NCI-H2107 treated with DMSO at 0.1 percent for 48 hours (cell line): ENCODE measurements at regions not wholly inside any gene's neighbourhood (a gene's known extent, or its start where the extent isn't known, plus 50 kb on each side); places are given as distances from the start of the nearest gene placed in this dataset.
A peak's percentile ranks its signal among the peaks of the same experiment; 100 is the strongest.
"Not testable (repeated sequence)": the region's sequence is repeated elsewhere in the genome, so short reads cannot be mapped to it uniquely, and the experiment has no call there.

ENCODE experiments used
- DNase-seq: peaks from one replicate; lab custom pipeline; 2025; ENCODE audit not compliant: unreplicated experiment; lab: John Stamatoyannopoulos, UW

- DNase-seq: peak; percentile 5
Measured at GRCh38 chr5:32916648-32917047, 205.5 kb downstream of the NPR3 start.

- no peak for DNase-seq
Measured at GRCh38 chr5:32928761-32929160, 217.6 kb downstream of the NPR3 start.

GRCh38 chr5:32931438-32931837 is 220.3 kb downstream of the NPR3 start:
- DNase-seq: not testable (repeated sequence)

GRCh38 chr5:32932241-32932935 is 221.3 kb downstream of the NPR3 start:
- no peak for DNase-seq

GRCh38 chr5:32933692-32934091 is 222.6 kb downstream of the NPR3 start:
- no peak for DNase-seq

- DNase-seq: no peak
Measured at GRCh38 chr5:32934529-32934928, 223.4 kb downstream of the NPR3 start.

- no peak for DNase-seq
Measured at GRCh38 chr5:32935283-32935682, 224.2 kb downstream of the NPR3 start.

GRCh38 chr5:32936329-32936728 is 225.2 kb downstream of the NPR3 start:
- DNase-seq: no peak

GRCh38 chr5:32942225-32942989 is 231.3 kb downstream of the NPR3 start:
- peak; percentile 18 for DNase-seq

GRCh38 chr5:32949286-32949970 is 238.3 kb downstream of the NPR3 start:
- DNase-seq: no peak

- DNase-seq: no peak
Measured at GRCh38 chr5:32951003-32951402, 239.9 kb downstream of the NPR3 start.

GRCh38 chr5:32951878-32952277 is 240.8 kb downstream of the NPR3 start:
- no peak for DNase-seq

GRCh38 chr5:32952421-32952820 is 241.3 kb downstream of the NPR3 start:
- not testable (repeated sequence) for DNase-seq

- DNase-seq: no peak
Measured at GRCh38 chr5:32953694-32954093, 242.6 kb downstream of the NPR3 start.

- no peak for DNase-seq
Measured at GRCh38 chr5:32955814-32956213, 244.7 kb downstream of the NPR3 start.

- DNase-seq: no peak
Measured at GRCh38 chr5:32960340-32961058, 249.4 kb downstream of the NPR3 start.

GRCh38 chr5:32961059-32961415 is 249.9 kb downstream of the NPR3 start:
- no peak for DNase-seq

GRCh38 chr5:32964261-32964660 is 253.1 kb downstream of the NPR3 start:
- no peak for DNase-seq

GRCh38 chr5:32973646-32974045 is 262.5 kb downstream of the NPR3 start:
- DNase-seq: no peak

- DNase-seq: no peak
Measured at GRCh38 chr5:32975656-32976375, 264.7 kb downstream of the NPR3 start.

GRCh38 chr5:32981061-32981460 is 269.9 kb downstream of the NPR3 start:
- DNase-seq: no peak
